ENCODE measurements at regions not wholly inside any gene's neighbourhood (a gene's known extent, or its start where the extent isn't known, plus 50 kb on each side); places are given as distances from the start of the nearest gene placed in this dataset.

DNA sequence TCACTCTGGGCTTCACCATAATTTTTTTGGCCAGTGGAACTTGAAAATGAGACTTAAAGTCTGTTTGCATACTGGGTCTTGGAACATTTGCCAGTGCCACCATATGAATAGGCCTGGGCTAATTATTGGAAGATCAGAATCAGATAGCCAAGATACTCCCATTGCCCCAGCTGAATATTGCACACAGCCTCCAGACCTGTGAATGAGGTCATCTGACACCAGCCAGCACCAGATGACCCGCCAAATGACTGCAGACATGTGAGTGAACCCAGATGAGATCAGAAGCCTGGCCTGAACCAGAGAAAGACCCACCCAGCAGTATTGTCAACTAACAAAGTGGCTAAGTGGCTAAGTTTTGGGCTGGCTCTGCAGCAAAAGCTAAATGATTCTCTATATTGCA is 220.5 kb upstream of the MPDZ start:
- ATAC-seq (ENCODE audit: low read depth): no peak
- no peak for DNase-seq
- TF ChIP-seq CTCF (IDR thresholded peaks at IDR 0.05): no peak
- no peak overlapping the region for H3K4me3 Mint-ChIP-seq
- no peaks in the 10 kb centered on the region for H3K36me3 Mint-ChIP-seq (ENCODE audit: low read depth)
- CTCF ChIA-PET: no interaction called here
- no peak overlapping the region for H3K27ac Mint-ChIP-seq
- POLR2A ChIA-PET: no interaction called here
- peaks cover 3% of the 10 kb centered on the region for H3K9me3 Mint-ChIP-seq
- no peaks in the 10 kb centered on the region for H3K27me3 Mint-ChIP-seq
- no peaks in the 10 kb centered on the region for H3K4me1 Mint-ChIP-seq
- intact Hi-C loops (cut with micrococcal nuclease): no loop called here

GRCh38 chr9:13493697-13494096 is 214.2 kb upstream of the MPDZ start:
- ChIA-PET CTCF (no interaction called here), POLR2A (no interaction called here)

DNA sequence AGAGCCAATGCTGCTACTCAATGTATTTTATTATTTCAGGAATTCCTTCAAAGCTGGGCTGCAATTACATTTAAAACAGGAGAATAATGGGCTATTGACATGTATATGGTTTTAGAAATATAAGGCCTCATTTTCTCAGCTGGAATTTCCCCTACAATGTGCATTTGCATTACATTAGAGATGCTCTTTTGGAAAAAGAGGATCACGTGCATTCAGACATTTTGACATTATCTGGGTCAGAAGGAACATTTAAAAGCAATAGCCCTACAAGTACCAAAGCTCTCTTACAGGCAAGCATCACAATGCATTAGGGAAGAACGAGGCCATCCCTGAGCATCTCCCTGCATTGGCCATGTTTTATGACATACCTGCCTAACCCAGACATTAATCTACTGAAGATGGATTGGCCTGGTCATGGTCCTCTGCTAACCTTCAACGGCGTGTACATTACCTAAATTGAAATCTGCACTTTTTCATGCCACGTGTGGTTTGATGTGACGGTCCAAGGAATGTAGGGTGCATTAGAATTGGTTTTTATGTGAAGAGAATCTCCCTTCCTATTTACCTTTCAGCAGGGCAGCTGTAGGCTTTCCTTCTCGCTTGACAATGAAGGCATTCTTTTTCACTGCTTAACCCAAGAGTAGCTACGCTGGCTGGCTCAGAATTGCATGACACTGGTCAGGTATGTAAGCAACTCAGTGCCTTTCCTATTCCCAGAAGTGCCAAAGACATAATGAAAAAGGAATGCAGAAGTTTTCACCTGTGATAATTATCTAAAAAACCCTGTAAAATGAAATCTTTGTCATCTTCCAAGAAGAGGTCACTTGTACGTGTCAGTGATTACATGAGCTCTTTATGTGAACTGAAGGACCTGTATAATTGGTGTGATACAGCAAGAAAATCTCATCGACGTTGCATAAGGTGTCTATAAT is 212.3 kb upstream of the MPDZ start:
- Mint-ChIP-seq H3K4me3 (no peak overlapping the region), H3K27ac (no peak overlapping the region), H3K4me1 (no peaks in the 10 kb centered on the region), H3K27me3 (no peaks in the 10 kb centered on the region), H3K36me3 (ENCODE audit: low read depth) (no peaks in the 10 kb centered on the region), H3K9me3 (peaks cover 7% of the 10 kb centered on the region)
- DNase-seq (no peak), ATAC-seq (ENCODE audit: low read depth) (no peak)
- no peak for TF ChIP-seq CTCF (IDR thresholded peaks at IDR 0.05)
- CTCF ChIA-PET: no interaction called here
- intact Hi-C loops (cut with micrococcal nuclease): no loop called here
- POLR2A ChIA-PET: no interaction called here

More at GRCh38 chr9:13493697-13494096, 214.2 kb upstream of the MPDZ start:
- ATAC-seq (ENCODE audit: low read depth): no peak
- no peak for DNase-seq
- H3K36me3 Mint-ChIP-seq (ENCODE audit: low read depth): no peaks in the 10 kb centered on the region
- no peaks in the 10 kb centered on the region for H3K4me1 Mint-ChIP-seq
- intact Hi-C loops (cut with micrococcal nuclease): no loop called here
- H3K9me3 Mint-ChIP-seq: peaks cover 3% of the 10 kb centered on the region
- no peak overlapping the region for H3K4me3 Mint-ChIP-seq
- H3K27me3 Mint-ChIP-seq: no peaks in the 10 kb centered on the region
- H3K27ac Mint-ChIP-seq: no peak overlapping the region
- no peak for TF ChIP-seq CTCF (IDR thresholded peaks at IDR 0.05)

- no peaks in the 10 kb centered on the region for H3K4me1 Mint-ChIP-seq
- no peak overlapping the region for H3K4me3 Mint-ChIP-seq
- peaks cover 7% of the 10 kb centered on the region for H3K9me3 Mint-ChIP-seq
- no peak for TF ChIP-seq CTCF (IDR thresholded peaks at IDR 0.05)
- DNase-seq: no peak
- CTCF ChIA-PET: no interaction called here
- no peaks in the 10 kb centered on the region for H3K27me3 Mint-ChIP-seq
- ATAC-seq (ENCODE audit: low read depth): no peak
- POLR2A ChIA-PET: no interaction called here
- no peak overlapping the region for H3K27ac Mint-ChIP-seq
- intact Hi-C loops (cut with micrococcal nuclease): no loop called here
- H3K36me3 Mint-ChIP-seq (ENCODE audit: low read depth): no peaks in the 10 kb centered on the region
Measured at GRCh38 chr9:13491138-13491492, 211.6 kb upstream of the MPDZ start.

DNA sequence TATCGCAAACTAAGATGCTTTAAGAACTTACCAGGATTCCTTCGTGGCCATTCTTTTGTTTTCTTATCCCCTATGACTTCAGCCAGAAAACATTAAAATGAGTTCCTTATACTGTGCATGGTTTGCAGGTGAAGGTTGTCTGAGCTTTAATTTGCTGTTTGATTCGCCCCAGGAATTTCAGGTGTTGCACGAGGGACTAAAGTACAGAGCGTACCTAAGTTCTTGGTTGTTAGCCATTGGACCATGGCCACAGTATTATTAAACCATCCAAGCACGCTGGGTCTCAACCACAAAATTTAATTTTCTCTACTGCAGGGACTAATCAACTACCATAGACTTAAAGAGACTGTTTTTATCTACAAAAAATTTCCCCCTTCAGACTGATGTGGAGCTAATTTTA is 208.4 kb upstream of the MPDZ start:
- H3K36me3 Mint-ChIP-seq (ENCODE audit: low read depth): no peaks in the 10 kb centered on the region

More for the DNA sequence above, 208.4 kb upstream of the MPDZ start:
- Mint-ChIP-seq H3K27me3 (no peaks in the 10 kb centered on the region), H3K4me1 (no peaks in the 10 kb centered on the region), H3K9me3 (peaks cover 4% of the 10 kb centered on the region), H3K27ac (no peak overlapping the region), H3K4me3 (no peak overlapping the region)
- CTCF ChIA-PET: no interaction called here
- DNase-seq (no peak), ATAC-seq (ENCODE audit: low read depth) (no peak)
- POLR2A ChIA-PET: no interaction called here
- no peak for TF ChIP-seq CTCF (IDR thresholded peaks at IDR 0.05)
- intact Hi-C loops (cut with micrococcal nuclease): no loop called here
